K562 (cell line): ENCODE measurements at regions not wholly inside any gene's neighbourhood (a gene's known extent, or its start where the extent isn't known, plus 50 kb on each side); places are given as distances from the start of the nearest gene placed in this dataset.

Source experiments
- ATAC-seq: fragments of 200-7000 bp; cut with Tn5 transposase; 3 replicates; pipeline ENCODE4 v1.9.1; 2020; ENCODE audit warnings: moderate library complexity
- BruUV-seq: library from RNA; stranded (reverse); fragments of 400-500 nt; replicated peaks from 2 replicates; lab custom pipeline; 2021; lab: Mats Ljungman, UMichigan
- CTCF ChIA-PET: fragments of 300-600 bp; formaldehyde crosslinking; extraction: SDS; loops from one replicate; lab custom pipeline; 2021; ENCODE audit warnings: low intra/inter-chr PET ratio; lab: Yijun Ruan, JAX
- POLR2A ChIA-PET: fragments of 300-600, 350-650 bp; sonication (Branson Sonifier 250); formaldehyde crosslinking; extraction: SDS; loops from one replicate; lab custom pipeline; 2021; ENCODE audit warnings: antibody characterized with exemption, inconsistent platforms; lab: Yijun Ruan, JAX
- DNase-seq, 4 experiments: peaks; one replicate each; pipeline versions ENCODE4 v3.0.0 to v3.0.0-alpha.2; 2011 to 2018; ENCODE audit warnings: low spot score in 3 of 4, mixed read lengths in 3 of 4; ENCODE audit errors: extremely low read depth in 1 of 4
- FAIRE-seq: peaks from 2 replicates; lab custom pipeline; 2011; peaks lifted over from hg19 to GRCh38; lab: Jason Lieb, UNC
- H2AFZ ChIP-seq: 2 replicates; pipeline ENCODE4 v1.6.0; 2011; ENCODE audit warnings: low read depth, low read length, control low read depth, inconsistent platforms
- H3K27ac ChIP-seq: fragments of 200-600 bp; 3 replicates; pipeline ENCODE4 v1.8.0; 2011; ENCODE audit warnings: low read depth, mild to moderate bottlenecking, control low read depth, inconsistent platforms, low read length, moderate library complexity, mixed read lengths; ENCODE audit errors: extremely low read depth
- H3K27me3 ChIP-seq, 2 experiments: fragments of 300-600 bp in 1 of 2; 2 replicates in 1 of 2; 3 replicates in 1 of 2; pipeline versions ENCODE4 v1.6.0 to v1.8.0; 2011; ENCODE audit warnings: inconsistent platforms in 2 of 2, low read length in 2 of 2, mild to moderate bottlenecking in 1 of 2, mixed read lengths in 1 of 2, moderate library complexity in 1 of 2; ENCODE audit not compliant: control insufficient read depth in 2 of 2, insufficient read depth in 2 of 2
- H3K36me3 ChIP-seq: fragments of 300-600 bp; 3 replicates; pipeline ENCODE4 v1.8.0; 2011; ENCODE audit warnings: mild to moderate bottlenecking, low read length, inconsistent platforms; ENCODE audit not compliant: control insufficient read depth, insufficient read depth
- H3K4me1 ChIP-seq, 2 experiments: fragments of 200-600 bp in 1 of 2; replicated peaks in 1 of 2; 2 replicates in 1 of 2; 3 replicates in 1 of 2; pipeline versions ENCODE4 v1.5.1 to v1.8.0; 2011; ENCODE audit warnings: inconsistent platforms in 2 of 2, low read length in 2 of 2, mild to moderate bottlenecking in 1 of 2, mixed read lengths in 1 of 2, moderate library complexity in 1 of 2; ENCODE audit not compliant: control insufficient read depth in 2 of 2, insufficient read depth in 2 of 2
- H3K4me2 ChIP-seq: 2 replicates; pipeline ENCODE4 v1.6.1; 2011; ENCODE audit warnings: low read length, control low read depth, inconsistent platforms, mixed read lengths; ENCODE audit not compliant: insufficient read depth
- H3K4me3 ChIP-seq: fragments of 200-600 bp; sonication (generic), shearing (Covaris generic); 2 replicates; pipeline ENCODE4 v1.5.1; 2016; ENCODE audit warnings: control low read depth, inconsistent platforms
- H3K79me2 ChIP-seq: fragments of 200-600 bp; 3 replicates; pipeline ENCODE4 v1.8.0; 2011; ENCODE audit warnings: low read length, inconsistent platforms; ENCODE audit not compliant: control insufficient read depth, insufficient read depth
- H3K9ac ChIP-seq, 2 experiments: 2 replicates each; pipeline versions ENCODE4 v1.6.0 to v1.6.1; 2011; ENCODE audit warnings: low read depth in 2 of 2, low read length in 2 of 2, control low read depth in 1 of 2, inconsistent platforms in 1 of 2, mild to moderate bottlenecking in 1 of 2, mixed read lengths in 1 of 2; ENCODE audit not compliant: insufficient read depth in 1 of 2
- H3K9me1 ChIP-seq: one replicate; pipeline ENCODE4 v1.6.0; 2011; ENCODE audit warnings: inconsistent platforms, mild to moderate bottlenecking, low read length, moderate library complexity; ENCODE audit not compliant: control insufficient read depth, insufficient read depth
- H3K9me3 ChIP-seq: replicated peaks from 2 replicates; pipeline ENCODE4 v1.5.1; 2011; ENCODE audit warnings: low read depth, low read length, inconsistent platforms; ENCODE audit not compliant: control insufficient read depth, insufficient read depth
- H4K20me1 ChIP-seq: replicated peaks from 2 replicates; pipeline ENCODE4 v1.6.1; 2011; ENCODE audit warnings: low read length, inconsistent platforms, mixed read lengths; ENCODE audit not compliant: control insufficient read depth, insufficient read depth
- FOXM1 ChIP-seq, 2 experiments: fragments of 450-650 bp in 1 of 2; sonication (generic) in 1 of 2; formaldehyde crosslinking in 1 of 2; IDR thresholded peaks; 2 replicates each; pipeline versions ENCODE4 v1.6.1 to v1.9.0; 2017 to 2022; ENCODE audit warnings: low read depth in 2 of 2, mild to moderate bottlenecking in 2 of 2, missing genetic modification reagents in 1 of 2, moderate library complexity in 1 of 2
- HSF4 ChIP-seq: fragments of 250-450 bp; sonication (Bioruptor Pico); IDR thresholded peaks from 2 replicates; pipeline ENCODE4 v2.1.2; 2022; ENCODE audit warnings: mild to moderate bottlenecking, moderate library complexity, borderline replicate concordance
- RBM15 ChIP-seq: fragments of 200-400 bp; formaldehyde crosslinking; IDR thresholded peaks from 2 replicates; pipeline ENCODE4 v1.6.1; 2018; ENCODE audit warnings: mild to moderate bottlenecking, low read length, moderate library complexity; ENCODE audit not compliant: insufficient read depth
- ZKSCAN8 ChIP-seq: fragments of 200-800 bp; sonication (Bioruptor generic); IDR thresholded peaks from 2 replicates; pipeline ENCODE4 v1.6.1; 2016; ENCODE audit warnings: missing genetic modification characterization, missing compliant biosample characterization
- ZNF699 ChIP-seq: fragments of 250-450 bp; sonication (Bioruptor Pico); IDR thresholded peaks from 2 replicates; pipeline ENCODE4 v1.8.0; 2021; ENCODE audit warnings: mild to moderate bottlenecking, moderate library complexity; ENCODE audit not compliant: insufficient replicate concordance
- WGBS: fragments of 100-300 bp; shearing (Covaris generic); methylation state at CpG from one replicate; pipeline ENCODE4 v1.1.6; 2016; ENCODE audit warnings: low coverage, mixed read lengths; ENCODE audit not compliant: insufficient coverage; ENCODE audit errors: missing lambda C conversion rate; 5-methylcytosine and 5-hydroxymethylcytosine counted together
- in situ Hi-C: fragments of 300-500 bp; cut with MboI; formaldehyde crosslinking; loops from 4 replicates; pipeline ENCODE4 v1.15.0; 2018; ENCODE audit warnings: inconsistent platforms, mixed read lengths
- intact Hi-C: fragments of 100-400 bp; cut with micrococcal nuclease; formaldehyde crosslinking; loops from 2 replicates; pipeline ENCODE4 v1.14.2; 2022
- TF ChIP-seq, protein P1 (sequence below): fragments of 250-450 bp; sonication (Bioruptor Pico); IDR thresholded peaks from 2 replicates; pipeline ENCODE4 v1.5.1; 2021; ENCODE audit warnings: mild to moderate bottlenecking
- TF ChIP-seq, protein P2 (sequence below): fragments of 450-650 bp; formaldehyde crosslinking; IDR thresholded peaks from 2 replicates; pipeline ENCODE4 v1.4.0; 2020; ENCODE audit warnings: mild to moderate bottlenecking
- TF ChIP-seq, protein P3 (sequence below), 2 experiments: fragments of 450-650 bp in 1 of 2; IDR thresholded peaks; 2 replicates each; pipeline ENCODE4 v1.6.1; 2011 to 2017; ENCODE audit warnings: low read depth in 2 of 2, antibody characterized with exemption in 1 of 2, borderline replicate concordance in 1 of 2, low read length in 1 of 2, mild to moderate bottlenecking in 1 of 2, mixed read lengths in 1 of 2; ENCODE audit not compliant: control insufficient read depth in 1 of 2

- ChIA-PET CTCF (no interaction called here), POLR2A (no interaction called here)
- DNase-seq, result no peak
- H4K20me1 ChIP-seq, result no peaks in the 10 kb centered on the region
- 4% methylated on average over 3 of the region's 3 CpGs for WGBS
- no peak for ATAC-seq
- no peak overlapping the region for H3K4me2 ChIP-seq
- no peak overlapping the region for H3K9ac ChIP-seq
- BruUV-seq, result no TSS peak
- no peaks in the 10 kb centered on the region for H3K27me3 ChIP-seq
- in situ Hi-C loops (no loop called here), intact Hi-C loops (no loop called here)
- no peak overlapping the region for H2AFZ ChIP-seq
- no peaks in the 10 kb centered on the region for H3K9me1 ChIP-seq
- no peak for FAIRE-seq
- H3K9me3 ChIP-seq, result no peaks in the 10 kb centered on the region
- no peaks in the 10 kb centered on the region; a peak in 1 of 5 replicates for H3K4me1 ChIP-seq
- TF ChIP-seq, protein P1, sequence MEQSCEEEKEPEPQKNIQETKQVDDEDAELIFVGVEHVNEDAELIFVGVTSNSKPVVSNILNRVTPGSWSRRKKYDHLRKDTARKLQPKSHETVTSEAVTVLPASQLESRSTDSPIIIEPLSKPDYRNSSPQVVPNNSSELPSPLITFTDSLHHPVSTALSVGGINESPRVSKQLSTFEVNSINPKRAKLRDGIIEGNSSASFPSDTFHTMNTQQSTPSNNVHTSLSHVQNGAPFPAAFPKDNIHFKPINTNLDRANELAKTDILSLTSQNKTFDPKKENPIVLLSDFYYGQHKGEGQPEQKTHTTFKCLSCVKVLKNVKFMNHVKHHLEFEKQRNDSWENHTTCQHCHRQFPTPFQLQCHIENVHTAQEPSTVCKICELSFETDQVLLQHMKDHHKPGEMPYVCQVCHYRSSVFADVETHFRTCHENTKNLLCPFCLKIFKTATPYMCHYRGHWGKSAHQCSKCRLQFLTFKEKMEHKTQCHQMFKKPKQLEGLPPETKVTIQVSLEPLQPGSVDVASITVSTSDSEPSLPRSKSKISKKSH (CRISPR knock-in tag), result no peak
- no peak overlapping the region for H3K27ac ChIP-seq
- no peaks in the 10 kb centered on the region for H3K79me2 ChIP-seq
- no peaks in the 10 kb centered on the region for H3K36me3 ChIP-seq
- H3K4me3 ChIP-seq, result no peak overlapping the region
Observed at GRCh38 chr1:87816646-87817045, 488.0 kb downstream of the LMO4 start.

DNA sequence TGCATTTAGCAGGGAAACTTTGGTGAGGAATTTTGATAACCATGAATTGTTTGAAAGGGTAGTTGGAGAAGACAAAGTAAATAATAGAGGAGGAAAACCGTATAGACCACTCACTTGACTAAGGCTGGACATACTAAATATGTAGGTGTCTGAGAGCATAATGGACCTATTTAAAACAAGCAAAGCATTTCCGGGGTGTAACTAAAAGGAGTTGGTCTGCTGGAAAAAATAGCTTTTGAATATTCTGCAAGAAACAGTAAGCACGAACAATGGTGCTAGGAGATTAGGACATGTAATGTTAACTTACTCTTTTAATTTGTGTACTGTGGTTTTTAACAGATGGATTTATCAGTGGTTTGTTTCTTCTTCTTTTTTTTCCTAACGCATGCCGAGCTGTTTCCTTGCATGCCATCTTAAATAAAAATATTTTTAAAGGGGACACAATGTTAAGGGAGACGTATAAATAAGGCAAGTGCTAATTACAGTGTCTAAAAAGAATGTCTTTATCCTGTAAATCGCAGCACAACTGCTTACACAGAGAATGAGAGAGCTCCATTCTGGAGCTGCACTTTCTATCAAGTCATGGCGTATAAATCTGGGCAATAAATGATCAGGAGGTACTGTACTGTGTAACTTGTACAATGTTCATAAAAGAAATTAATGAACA is 492.1 kb downstream of the LMO4 start:
- intact Hi-C loops, result no loop called here
- TF ChIP-seq, protein P2, sequence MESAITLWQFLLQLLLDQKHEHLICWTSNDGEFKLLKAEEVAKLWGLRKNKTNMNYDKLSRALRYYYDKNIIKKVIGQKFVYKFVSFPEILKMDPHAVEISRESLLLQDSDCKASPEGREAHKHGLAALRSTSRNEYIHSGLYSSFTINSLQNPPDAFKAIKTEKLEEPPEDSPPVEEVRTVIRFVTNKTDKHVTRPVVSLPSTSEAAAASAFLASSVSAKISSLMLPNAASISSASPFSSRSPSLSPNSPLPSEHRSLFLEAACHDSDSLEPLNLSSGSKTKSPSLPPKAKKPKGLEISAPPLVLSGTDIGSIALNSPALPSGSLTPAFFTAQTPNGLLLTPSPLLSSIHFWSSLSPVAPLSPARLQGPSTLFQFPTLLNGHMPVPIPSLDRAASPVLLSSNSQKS (CRISPR knock-in tag), result no peak
- TF ChIP-seq ZNF699 (CRISPR knock-in tag) (no peak), RBM15 (no peak), HSF4 (CRISPR knock-in tag) (no peak), ZKSCAN8 (CRISPR knock-in tag) (no peak), FOXM1 (IDR thresholded peaks at IDR 0.05; ENCODE audit: low read depth) (no peak), FOXM1 (CRISPR knock-in tag; IDR thresholded peaks at IDR 0.05; ENCODE audit: low read depth) (no peak)
- TF ChIP-seq, protein P3, sequence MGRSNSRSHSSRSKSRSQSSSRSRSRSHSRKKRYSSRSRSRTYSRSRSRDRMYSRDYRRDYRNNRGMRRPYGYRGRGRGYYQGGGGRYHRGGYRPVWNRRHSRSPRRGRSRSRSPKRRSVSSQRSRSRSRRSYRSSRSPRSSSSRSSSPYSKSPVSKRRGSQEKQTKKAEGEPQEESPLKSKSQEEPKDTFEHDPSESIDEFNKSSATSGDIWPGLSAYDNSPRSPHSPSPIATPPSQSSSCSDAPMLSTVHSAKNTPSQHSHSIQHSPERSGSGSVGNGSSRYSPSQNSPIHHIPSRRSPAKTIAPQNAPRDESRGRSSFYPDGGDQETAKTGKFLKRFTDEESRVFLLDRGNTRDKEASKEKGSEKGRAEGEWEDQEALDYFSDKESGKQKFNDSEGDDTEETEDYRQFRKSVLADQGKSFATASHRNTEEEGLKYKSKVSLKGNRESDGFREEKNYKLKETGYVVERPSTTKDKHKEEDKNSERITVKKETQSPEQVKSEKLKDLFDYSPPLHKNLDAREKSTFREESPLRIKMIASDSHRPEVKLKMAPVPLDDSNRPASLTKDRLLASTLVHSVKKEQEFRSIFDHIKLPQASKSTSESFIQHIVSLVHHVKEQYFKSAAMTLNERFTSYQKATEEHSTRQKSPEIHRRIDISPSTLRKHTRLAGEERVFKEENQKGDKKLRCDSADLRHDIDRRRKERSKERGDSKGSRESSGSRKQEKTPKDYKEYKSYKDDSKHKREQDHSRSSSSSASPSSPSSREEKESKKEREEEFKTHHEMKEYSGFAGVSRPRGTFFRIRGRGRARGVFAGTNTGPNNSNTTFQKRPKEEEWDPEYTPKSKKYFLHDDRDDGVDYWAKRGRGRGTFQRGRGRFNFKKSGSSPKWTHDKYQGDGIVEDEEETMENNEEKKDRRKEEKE (IDR thresholded peaks at IDR 0.05; ENCODE audit: borderline replicate concordance in 1 of 2, control insufficient read depth in 1 of 2, low read depth in 2 of 2, low read length in 1 of 2), result no peak

More for the DNA sequence above, 492.1 kb downstream of the LMO4 start:
- FAIRE-seq (no peak), DNase-seq (no peak), ATAC-seq (no peak)
- Histone ChIP-seq H3K4me3 (no peak overlapping the region), H4K20me1 (no peaks in the 10 kb centered on the region), H3K27me3 (no peaks in the 10 kb centered on the region), H3K4me1 (no peaks in the 10 kb centered on the region), H3K9me3 (no peaks in the 10 kb centered on the region), H2AFZ (no peak overlapping the region), H3K79me2 (no peaks in the 10 kb centered on the region), H3K9me1 (no peaks in the 10 kb centered on the region), H3K36me3 (no peaks in the 10 kb centered on the region), H3K27ac (no peak overlapping the region; the same call in 2 of the 3 replicates), H3K9ac (no peak overlapping the region), H3K4me2 (no peak overlapping the region)
- in situ Hi-C loops, result no loop called here
- CTCF ChIA-PET, result no interaction called here
- 2% methylated on average over 8 of the region's 8 CpGs for WGBS
- POLR2A ChIA-PET, result interaction anchor here (0.5 kb wide), 1 partner anchor 32 kb away, joined by 3 read pairs; no protein-coding TSS in a partner anchor
- BruUV-seq, result no TSS peak
